Breast epithelium (tissue), 4 donors: ENCODE measurements at regions not wholly inside any gene's neighbourhood (a gene's known extent, or its start where the extent isn't known, plus 50 kb on each side); places are given as distances from the start of the nearest gene placed in this dataset.

Source experiments
- DNase-seq, 2 donors: peaks; one replicate each; pipeline ENCODE4 v3.0.0-alpha.2; 2019; ENCODE audit warnings: low spot score in 2 of 2
- H3K27ac ChIP-seq, 2 donors: fragments of 200-600 bp; sonication (generic) in 1 of 2; one replicate each; pipeline ENCODE4 v1.5.1; 2016 to 2019; ENCODE audit warnings: mild to moderate bottlenecking in 1 of 2
- H3K27me3 ChIP-seq, 2 donors: fragments of 200-600 bp; sonication (generic) in 1 of 2; one replicate each; pipeline versions ENCODE4 v1.5.1 to v1.6.0; 2017 to 2019; ENCODE audit warnings: control low read depth in 1 of 2, mild to moderate bottlenecking in 1 of 2
- H3K36me3 ChIP-seq: fragments of 200-600 bp; one replicate; pipeline ENCODE4 v1.5.1; 2019
- H3K4me1 ChIP-seq, 2 donors: fragments of 200-600 bp; sonication (generic); one replicate each; pipeline ENCODE4 v1.5.1; 2016 to 2019; ENCODE audit warnings: control low read depth in 1 of 2
- H3K4me3 ChIP-seq, 3 donors: fragments of 200-600 bp; sonication (generic); 1 replicate in 2 of 3; 2 replicates in 1 of 3; pipeline ENCODE4 v1.5.1; 2016 to 2019; ENCODE audit warnings: mild to moderate bottlenecking in 3 of 3, moderate library complexity in 2 of 3
- H3K9me3 ChIP-seq, 2 donors: fragments of 200-600 bp; sonication (generic) in 1 of 2; one replicate each; pipeline ENCODE4 v1.5.1; 2016 to 2019; ENCODE audit warnings: control low read depth in 1 of 2
- CTCF ChIP-seq, 3 donors: fragments of 450-650 bp; IDR thresholded peaks; one replicate each; pipeline ENCODE4 v1.5.1; 2016 to 2017; ENCODE audit warnings: antibody characterized with exemption in 3 of 3, mild to moderate bottlenecking in 3 of 3, moderate library complexity in 3 of 3
- POLR2A ChIP-seq: fragments of 450-650 bp; IDR thresholded peaks from one replicate; pipeline ENCODE4 v1.6.1; 2016; ENCODE audit warnings: antibody characterized with exemption, mild to moderate bottlenecking, moderate library complexity
- POLR2AphosphoS5 ChIP-seq, 3 donors: sonication (generic); formaldehyde crosslinking; IDR thresholded peaks; one replicate each; pipeline ENCODE4 v1.6.1; 2017; ENCODE audit warnings: antibody characterized with exemption in 3 of 3
- intact Hi-C: fragments of 100-400 bp; cut with DNase I; formaldehyde crosslinking; loops from one replicate; pipeline ENCODE4 v1.15.1; 2023; ENCODE audit warnings: low total_unique reads

DNA sequence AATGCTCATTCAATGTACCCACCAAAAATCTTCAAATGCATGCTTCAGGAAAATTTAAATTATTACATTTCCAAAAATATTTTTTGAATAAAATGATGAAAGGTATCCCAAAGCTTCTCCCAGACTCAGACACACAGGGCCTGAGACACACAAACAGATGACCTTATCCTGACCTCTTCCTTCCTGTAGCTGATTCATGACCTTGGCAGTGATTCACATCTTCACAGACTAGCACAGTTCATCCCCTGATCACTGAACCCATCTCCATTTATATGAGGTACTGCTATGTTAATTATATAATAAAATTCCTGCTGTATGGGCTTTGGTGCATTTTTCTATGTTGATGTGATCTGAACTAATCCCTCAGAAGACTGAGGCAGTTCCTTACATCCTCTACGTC is 265.0 kb upstream of the GLI3 start:
- H3K27me3 ChIP-seq = no peaks in the 10 kb centered on the region
- H3K36me3 ChIP-seq = no peaks in the 10 kb centered on the region
- TF ChIP-seq POLR2AphosphoS5 (IDR thresholded peaks at IDR 0.05) (no peak), CTCF (IDR thresholded peaks at IDR 0.05) (no peak), POLR2A (no peak)
- H3K27ac ChIP-seq = no peak overlapping the region
- intact Hi-C loops = no loop called here
- no peaks in the 10 kb centered on the region for H3K9me3 ChIP-seq
- no peak for DNase-seq
- H3K4me1 ChIP-seq = no peaks in the 10 kb centered on the region
- no peak overlapping the region for H3K4me3 ChIP-seq

DNA sequence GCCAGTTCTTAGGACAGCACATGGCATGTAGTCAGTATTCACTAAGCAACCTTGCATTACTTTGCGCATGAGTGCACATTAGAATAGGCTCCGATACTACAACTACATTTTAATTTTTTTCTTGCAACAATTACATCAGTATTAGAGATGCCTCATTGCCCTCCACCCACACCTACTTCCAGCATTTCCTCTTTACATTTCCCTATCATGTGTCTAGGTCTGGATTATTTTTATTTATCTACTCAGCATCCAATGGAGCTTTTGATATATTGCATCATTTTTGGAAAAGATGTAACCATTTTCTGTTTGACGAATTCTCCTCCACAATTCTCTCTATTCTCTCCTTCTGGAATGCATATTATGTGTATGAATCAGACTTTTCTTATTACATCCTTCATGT is 258.2 kb upstream of the GLI3 start:
- H3K4me1 ChIP-seq = no peaks in the 10 kb centered on the region
- no peaks in the 10 kb centered on the region for H3K36me3 ChIP-seq
- peak overlapping the region; percentile 80 to 96 for H3K27ac ChIP-seq
- DNase-seq = no peak
- H3K4me3 ChIP-seq = peak overlapping the region in 1 of 3 donors; percentile 16
- intact Hi-C loops = no loop called here
- TF ChIP-seq POLR2A (no peak), POLR2AphosphoS5 (IDR thresholded peaks at IDR 0.05) (no peak), CTCF (IDR thresholded peaks at IDR 0.05) (no peak)
- H3K9me3 ChIP-seq = no peaks in the 10 kb centered on the region
- H3K27me3 ChIP-seq = no peaks in the 10 kb centered on the region

DNA sequence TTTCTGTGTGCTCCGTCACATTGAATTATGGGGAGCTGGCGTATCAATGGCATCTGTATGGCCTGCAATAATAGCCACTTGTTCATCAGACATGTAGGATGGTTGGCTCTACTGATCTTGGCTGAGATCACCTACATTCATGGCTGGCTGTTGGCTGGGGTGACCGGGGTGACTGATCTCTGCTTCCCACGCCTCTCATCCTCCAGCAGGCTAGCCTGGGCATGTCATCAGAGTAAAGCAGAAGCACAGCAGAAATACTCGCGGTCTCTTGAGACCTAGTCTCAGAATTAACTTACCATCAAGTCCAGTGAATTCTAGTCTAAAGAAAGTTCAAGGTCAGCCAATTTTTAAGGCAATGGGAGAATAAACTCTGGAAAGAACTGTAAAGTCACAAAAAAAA is 257.7 kb upstream of the GLI3 start:
- TF ChIP-seq POLR2A (no peak), POLR2AphosphoS5 (IDR thresholded peaks at IDR 0.05) (no peak), CTCF (IDR thresholded peaks at IDR 0.05) (no peak)
- Histone ChIP-seq H3K27ac (peak overlapping the region; percentile 80 to 96), H3K4me1 (no peaks in the 10 kb centered on the region), H3K9me3 (no peaks in the 10 kb centered on the region), H3K4me3 (peak overlapping the region in 1 of 3 donors; percentile 75), H3K36me3 (no peaks in the 10 kb centered on the region), H3K27me3 (no peaks in the 10 kb centered on the region)
- intact Hi-C loops = no loop called here
- DNase-seq = peak in 1 of 2 donors; percentile 62

- no peak for DNase-seq
- Histone ChIP-seq H3K27ac (peak overlapping the region; percentile 80 to 96), H3K4me1 (no peaks in the 10 kb centered on the region), H3K4me3 (peak overlapping the region in 2 of 3 donors; percentile 48 to 75), H3K36me3 (no peaks in the 10 kb centered on the region), H3K27me3 (no peaks in the 10 kb centered on the region), H3K9me3 (no peaks in the 10 kb centered on the region)
- intact Hi-C loops = no loop called here
- TF ChIP-seq POLR2AphosphoS5 (IDR thresholded peaks at IDR 0.05) (no peak), POLR2A (no peak), CTCF (IDR thresholded peaks at IDR 0.05) (no peak)
These were observed 257.2 kb upstream of the GLI3 start for GRCh38 chr7:42494199-42494710.

DNA sequence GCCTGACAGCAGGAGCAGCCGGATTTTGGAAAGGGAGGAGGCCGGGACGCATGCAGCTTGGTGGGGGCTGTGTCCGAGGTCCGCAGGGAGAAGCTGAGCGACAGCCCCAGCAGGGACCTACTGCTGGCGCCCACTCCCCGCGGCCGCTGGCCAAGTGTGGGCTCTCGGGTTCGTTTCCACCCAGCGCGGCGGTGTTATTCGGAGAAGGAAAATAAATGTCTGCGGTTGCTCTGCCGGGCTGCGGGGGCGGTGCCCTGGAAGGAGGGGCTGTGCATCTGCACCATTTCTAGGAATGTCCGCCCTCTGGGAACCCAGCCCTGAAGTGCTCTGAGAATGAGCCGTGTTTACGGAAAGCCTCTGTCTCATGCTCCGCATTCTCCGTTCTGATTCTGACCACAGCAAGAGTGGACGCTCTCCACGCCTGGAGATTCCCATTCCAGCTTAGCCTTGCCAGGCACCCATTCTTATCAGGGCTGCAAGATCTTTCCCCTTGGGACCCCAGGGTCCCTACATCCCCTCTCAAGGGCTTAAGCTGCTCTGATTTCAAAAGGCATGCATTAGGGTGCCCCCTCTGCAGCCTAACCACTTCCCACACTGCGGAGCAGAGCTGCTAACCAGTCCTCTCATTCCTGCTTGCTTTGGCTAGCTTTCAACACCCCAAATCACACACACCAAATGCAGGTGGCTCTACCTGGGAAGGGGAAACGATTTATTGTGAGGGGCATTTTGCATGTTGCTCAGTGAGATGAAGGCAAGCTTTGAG is 256.6 kb upstream of the GLI3 start:
- H3K27ac ChIP-seq = peak overlapping the region; percentile 80 to 96
- no peaks in the 10 kb centered on the region for H3K4me1 ChIP-seq
- intact Hi-C loops = no loop called here
- no peaks in the 10 kb centered on the region for H3K27me3 ChIP-seq
- peak; percentile 82 for DNase-seq
- H3K4me3 ChIP-seq = peak overlapping the region; percentile 37 to 75 (median 48)
- no peaks in the 10 kb centered on the region for H3K9me3 ChIP-seq
- TF ChIP-seq POLR2A (no peak), POLR2AphosphoS5 (IDR thresholded peaks at IDR 0.05) (peak in 2 of 3 donors; percentile 53 to 80)
- no peaks in the 10 kb centered on the region for H3K36me3 ChIP-seq
